Tibial nerve (tissue), 4 donors: ENCODE measurements at regions not wholly inside any gene's neighbourhood (a gene's known extent, or its start where the extent isn't known, plus 50 kb on each side); places are given as distances from the start of the nearest gene placed in this dataset.

ENCODE experiments used
- DNase-seq, 2 donors: peaks; one replicate each; pipeline ENCODE4 v3.0.0-alpha.2; 2019; ENCODE audit warnings: low spot score in 2 of 2
- H3K27ac ChIP-seq, 4 donors: fragments of 200-600 bp; sonication (generic) in 3 of 4; one replicate each; pipeline ENCODE4 v1.5.1; 2017 to 2019; ENCODE audit warnings: mild to moderate bottlenecking in 1 of 4
- H3K27me3 ChIP-seq, 2 donors: fragments of 200-600 bp; sonication (generic) in 1 of 2; one replicate each; pipeline versions ENCODE4 v1.5.1 to v1.6.0; 2017 to 2019
- H3K36me3 ChIP-seq, 3 donors: fragments of 200-600 bp; sonication (generic); one replicate each; pipeline ENCODE4 v1.5.1; 2018 to 2019
- H3K4me1 ChIP-seq, 4 donors: fragments of 200-600 bp; sonication (generic) in 3 of 4; one replicate each; pipeline ENCODE4 v1.5.1; 2017 to 2019
- H3K4me3 ChIP-seq, 4 donors: fragments of 200-600 bp; sonication (generic) in 3 of 4; one replicate each; pipeline ENCODE4 v1.5.1; 2017 to 2019; ENCODE audit warnings: mild to moderate bottlenecking in 1 of 4, moderate library complexity in 1 of 4
- H3K9me3 ChIP-seq, 4 donors: fragments of 200-600 bp; sonication (generic) in 3 of 4; one replicate each; pipeline ENCODE4 v1.5.1; 2017 to 2019
- EP300 ChIP-seq, 2 donors: sonication (generic); formaldehyde crosslinking; IDR thresholded peaks; one replicate each; pipeline ENCODE4 v1.6.1; 2017; ENCODE audit warnings: antibody characterized with exemption in 2 of 2, mild to moderate bottlenecking in 1 of 2
- POLR2A ChIP-seq, 2 donors: fragments of 450-650 bp; IDR thresholded peaks; one replicate each; pipeline ENCODE4 v1.6.1; 2017; ENCODE audit warnings: antibody characterized with exemption in 2 of 2, mild to moderate bottlenecking in 2 of 2, moderate library complexity in 2 of 2
- WGBS, 2 donors: methylation state at CpG; one replicate each; pipeline ENCODE4 v1.1.5; 2018; 5-methylcytosine and 5-hydroxymethylcytosine counted together
- TF ChIP-seq, protein P1 (sequence below), 5 experiments: fragments of 200-600 bp in 3 of 5; fragments of 450-650 bp in 2 of 5; sonication (generic) in 3 of 5; IDR thresholded peaks; one replicate each; pipeline ENCODE4 v1.5.1; 2016 to 2019; ENCODE audit warnings: antibody characterized with exemption in 5 of 5, mild to moderate bottlenecking in 3 of 5, moderate library complexity in 2 of 5

DNA sequence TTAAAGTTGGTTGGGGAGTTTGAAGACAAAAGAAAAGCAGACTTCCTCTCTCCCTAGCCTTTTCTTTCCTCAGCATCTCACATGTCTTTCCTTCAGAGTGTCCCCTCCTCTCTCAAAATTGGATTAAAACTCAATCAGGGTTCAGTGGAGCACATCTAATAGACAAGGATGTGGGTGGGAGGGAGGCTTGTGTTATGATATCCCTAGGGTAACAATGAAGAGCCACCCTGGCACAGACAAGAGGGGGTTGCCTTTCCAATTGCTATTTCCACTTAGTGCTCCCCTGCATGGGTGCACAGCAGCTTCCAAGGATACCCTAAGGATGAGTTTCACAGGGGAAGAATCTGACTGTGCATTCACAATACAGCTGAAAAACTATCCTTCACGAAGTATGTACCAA lies 585.2 kb upstream of the C9orf72 start:
- no peaks in the 10 kb centered on the region for H3K36me3 ChIP-seq
- no peak overlapping the region for H3K27ac ChIP-seq
- TF ChIP-seq, protein P1, sequence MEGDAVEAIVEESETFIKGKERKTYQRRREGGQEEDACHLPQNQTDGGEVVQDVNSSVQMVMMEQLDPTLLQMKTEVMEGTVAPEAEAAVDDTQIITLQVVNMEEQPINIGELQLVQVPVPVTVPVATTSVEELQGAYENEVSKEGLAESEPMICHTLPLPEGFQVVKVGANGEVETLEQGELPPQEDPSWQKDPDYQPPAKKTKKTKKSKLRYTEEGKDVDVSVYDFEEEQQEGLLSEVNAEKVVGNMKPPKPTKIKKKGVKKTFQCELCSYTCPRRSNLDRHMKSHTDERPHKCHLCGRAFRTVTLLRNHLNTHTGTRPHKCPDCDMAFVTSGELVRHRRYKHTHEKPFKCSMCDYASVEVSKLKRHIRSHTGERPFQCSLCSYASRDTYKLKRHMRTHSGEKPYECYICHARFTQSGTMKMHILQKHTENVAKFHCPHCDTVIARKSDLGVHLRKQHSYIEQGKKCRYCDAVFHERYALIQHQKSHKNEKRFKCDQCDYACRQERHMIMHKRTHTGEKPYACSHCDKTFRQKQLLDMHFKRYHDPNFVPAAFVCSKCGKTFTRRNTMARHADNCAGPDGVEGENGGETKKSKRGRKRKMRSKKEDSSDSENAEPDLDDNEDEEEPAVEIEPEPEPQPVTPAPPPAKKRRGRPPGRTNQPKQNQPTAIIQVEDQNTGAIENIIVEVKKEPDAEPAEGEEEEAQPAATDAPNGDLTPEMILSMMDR (IDR thresholded peaks at IDR 0.05): no peak
- no peaks in the 10 kb centered on the region for H3K9me3 ChIP-seq
- H3K4me1 ChIP-seq: no peaks in the 10 kb centered on the region
- no peak for DNase-seq
- no peaks in the 10 kb centered on the region for H3K27me3 ChIP-seq
- 70 to 90% methylated on average over 1 of the region's 1 CpG for WGBS, 2 donors
- H3K4me3 ChIP-seq: no peak overlapping the region

DNA sequence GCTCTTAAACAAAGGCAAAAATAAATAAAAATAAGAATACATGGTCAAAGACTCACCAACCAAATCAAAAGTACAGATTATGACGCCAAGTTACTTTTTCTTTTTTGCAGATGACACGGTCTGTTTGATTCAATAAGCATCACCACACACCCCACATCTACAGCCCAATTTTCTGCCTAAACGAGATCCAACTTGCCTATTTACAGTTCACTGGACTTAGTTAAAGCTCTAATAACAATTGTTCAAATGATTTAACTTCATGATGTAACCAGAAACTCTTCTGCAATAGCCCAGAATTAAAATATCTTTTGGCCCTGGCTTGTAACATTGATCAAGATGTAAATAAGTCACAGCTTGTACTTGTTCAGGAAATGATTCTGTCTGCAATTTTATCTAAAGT lies 590.3 kb upstream of the C9orf72 start:
- TF ChIP-seq, protein P1 (IDR thresholded peaks at IDR 0.05): no peak
- TF ChIP-seq POLR2A (IDR thresholded peaks at IDR 0.05) (no peak), EP300 (IDR thresholded peaks at IDR 0.05) (no peak)
- Histone ChIP-seq H3K27ac (no peak overlapping the region), H3K4me1 (no peaks in the 10 kb centered on the region), H3K36me3 (no peaks in the 10 kb centered on the region), H3K4me3 (no peak overlapping the region), H3K9me3 (no peaks in the 10 kb centered on the region), H3K27me3 (no peaks in the 10 kb centered on the region)
- no peak for DNase-seq
- WGBS, 2 donors: 87 to 89% methylated on average over 3 of the region's 3 CpGs

DNA sequence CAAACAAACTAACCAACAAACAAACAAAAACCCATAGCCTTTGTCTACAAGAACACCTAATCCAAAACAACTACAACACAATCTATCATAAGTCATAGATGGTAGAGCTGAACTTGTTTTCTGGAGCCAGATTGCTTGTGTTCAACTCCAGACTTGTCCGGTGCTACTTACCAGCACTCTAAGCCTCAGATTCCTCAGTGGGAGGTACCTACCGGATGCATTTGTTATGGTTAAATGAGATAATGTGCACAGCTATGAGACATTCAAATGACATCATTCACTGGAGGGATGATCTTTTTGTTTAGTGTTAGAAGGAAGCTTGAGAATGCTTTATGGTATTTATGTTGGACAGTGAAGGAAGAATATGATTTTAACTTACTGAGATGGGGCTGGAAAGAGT lies 592.9 kb upstream of the C9orf72 start:
- DNase-seq: no peak
- Histone ChIP-seq H3K36me3 (no peaks in the 10 kb centered on the region), H3K27ac (no peak overlapping the region), H3K4me1 (no peaks in the 10 kb centered on the region), H3K9me3 (no peaks in the 10 kb centered on the region), H3K27me3 (no peaks in the 10 kb centered on the region), H3K4me3 (no peak overlapping the region)
- 67 to 69% methylated on average over 2 of the region's 2 CpGs for WGBS, 2 donors
- no peak for TF ChIP-seq POLR2A (IDR thresholded peaks at IDR 0.05)
- TF ChIP-seq, protein P1 (IDR thresholded peaks at IDR 0.05): no peak
- TF ChIP-seq EP300 (IDR thresholded peaks at IDR 0.05): no peak

DNA sequence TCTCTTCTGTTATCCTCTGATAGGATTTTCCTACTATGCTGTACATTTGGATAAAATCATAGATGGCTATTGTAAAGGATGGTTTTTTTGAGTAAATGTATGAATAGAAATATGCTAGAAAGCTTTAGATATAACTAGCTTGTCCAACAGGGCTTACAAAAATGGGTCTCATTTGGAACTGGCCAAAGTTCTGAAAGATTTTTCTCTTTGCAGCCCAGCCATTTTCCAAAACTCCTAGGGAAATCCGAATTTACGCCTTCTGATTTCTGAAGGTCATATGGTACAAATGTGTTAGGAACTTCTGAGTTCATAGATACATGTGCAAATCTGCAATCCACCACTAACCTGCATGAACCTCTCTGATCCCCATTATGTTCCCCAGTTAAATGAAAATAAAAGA lies 603.9 kb upstream of the C9orf72 start:
- WGBS, 2 donors: 93 to 94% methylated on average over 2 of the region's 2 CpGs
- TF ChIP-seq, protein P1 (IDR thresholded peaks at IDR 0.05): no peak
- TF ChIP-seq EP300 (IDR thresholded peaks at IDR 0.05) (no peak), POLR2A (IDR thresholded peaks at IDR 0.05) (no peak)
- DNase-seq: no peak
- H3K4me3 ChIP-seq: no peak overlapping the region
- H3K9me3 ChIP-seq: peaks cover 0 to 4% (median 0%) of the 10 kb centered on the region in 4 donors
- no peak overlapping the region for H3K27ac ChIP-seq
- H3K4me1 ChIP-seq: no peaks in the 10 kb centered on the region
- no peaks in the 10 kb centered on the region for H3K36me3 ChIP-seq
- no peaks in the 10 kb centered on the region for H3K27me3 ChIP-seq

DNA sequence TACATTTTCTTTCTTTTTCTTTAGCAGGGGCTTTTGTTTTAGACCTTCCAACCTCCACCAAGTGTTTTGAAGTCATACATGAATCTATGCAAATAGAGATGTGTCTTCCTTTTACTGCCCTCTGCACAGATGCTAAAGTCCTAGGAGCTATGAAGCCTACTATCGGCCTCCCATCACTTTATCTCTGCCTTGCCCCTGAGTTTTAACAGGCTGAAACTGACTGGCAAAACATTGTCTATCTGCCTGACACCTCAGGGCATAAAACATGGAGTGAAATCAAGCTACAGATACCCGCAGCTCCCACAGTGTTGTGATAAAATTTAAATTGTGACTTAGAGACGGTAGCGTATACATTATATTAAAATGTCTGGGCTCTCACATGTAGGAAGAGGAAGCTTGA lies 604.6 kb upstream of the C9orf72 start:
- Histone ChIP-seq H3K36me3 (no peaks in the 10 kb centered on the region), H3K27ac (no peak overlapping the region), H3K9me3 (peaks cover 0 to 7% (median 0%) of the 10 kb centered on the region in 4 donors), H3K4me3 (no peak overlapping the region), H3K27me3 (no peaks in the 10 kb centered on the region), H3K4me1 (no peaks in the 10 kb centered on the region)
- no peak for DNase-seq
- no peak for TF ChIP-seq POLR2A (IDR thresholded peaks at IDR 0.05)
- TF ChIP-seq, protein P1 (IDR thresholded peaks at IDR 0.05): no peak
- no peak for TF ChIP-seq EP300 (IDR thresholded peaks at IDR 0.05)
- 88 to 94% methylated on average over 4 of the region's 4 CpGs for WGBS, 2 donors
